Esophagus muscularis mucosa (tissue), 4 donors: ENCODE measurements at regions not wholly inside any gene's neighbourhood (a gene's known extent, or its start where the extent isn't known, plus 50 kb on each side); places are given as distances from the start of the nearest gene placed in this dataset.

Experiments used
- DNase-seq: peaks from one replicate; pipeline ENCODE4 v3.0.0-alpha.2; 2017; ENCODE audit errors: extremely low spot score
- H3K27ac ChIP-seq, 4 donors: fragments of 200-600 bp; sonication (generic); replicated peaks in 1 of 4; 1 replicate in 3 of 4; 2 replicates in 1 of 4; pipeline ENCODE4 v1.5.1; 2016 to 2019; ENCODE audit warnings: mild to moderate bottlenecking in 1 of 4
- H3K27me3 ChIP-seq, 4 donors: fragments of 200-600 bp; sonication (generic); one replicate each; pipeline versions ENCODE4 v1.5.1 to v1.6.0; 2016 to 2019
- H3K36me3 ChIP-seq, 4 donors: fragments of 200-600 bp; sonication (generic); one replicate each; pipeline ENCODE4 v1.5.1; 2016 to 2019
- H3K4me1 ChIP-seq, 4 donors: fragments of 200-600 bp; sonication (generic); one replicate each; pipeline ENCODE4 v1.5.1; 2016 to 2019
- H3K4me3 ChIP-seq, 4 donors: fragments of 200-600 bp; sonication (generic); 1 replicate in 2 of 4; 2 replicates in 2 of 4; pipeline ENCODE4 v1.5.1; 2016 to 2019; ENCODE audit warnings: mild to moderate bottlenecking in 4 of 4, moderate library complexity in 1 of 4
- H3K9me3 ChIP-seq, 4 donors: fragments of 200-600 bp; sonication (generic); 1 replicate in 3 of 4; 2 replicates in 1 of 4; pipeline ENCODE4 v1.5.1; 2016 to 2019
- CTCF ChIP-seq, 3 experiments: fragments of 200-600 bp in 2 of 3; fragments of 450-650 bp in 1 of 3; sonication (generic) in 2 of 3; IDR thresholded peaks; one replicate each; pipeline ENCODE4 v1.5.1; 2017 to 2019; ENCODE audit warnings: antibody characterized with exemption in 3 of 3, mild to moderate bottlenecking in 2 of 3, moderate library complexity in 1 of 3
- EP300 ChIP-seq: sonication (generic); formaldehyde crosslinking; IDR thresholded peaks from one replicate; pipeline ENCODE4 v1.6.1; 2017; ENCODE audit warnings: antibody characterized with exemption
- POLR2A ChIP-seq: fragments of 450-650 bp; IDR thresholded peaks from one replicate; pipeline ENCODE4 v1.6.1; 2017; ENCODE audit warnings: antibody characterized with exemption, moderate library complexity, mild to moderate bottlenecking, low read depth
- POLR2AphosphoS5 ChIP-seq, 2 donors: sonication (generic); formaldehyde crosslinking; IDR thresholded peaks; one replicate each; pipeline ENCODE4 v1.6.1; 2017; ENCODE audit warnings: antibody characterized with exemption in 2 of 2
- WGBS: methylation state at CpG from one replicate; pipeline ENCODE4 v1.1.5; 2018; 5-methylcytosine and 5-hydroxymethylcytosine counted together
- intact Hi-C: fragments of 100-400 bp; cut with DNase I; formaldehyde crosslinking; loops from one replicate; pipeline ENCODE4 v1.15.1; 2023

DNA sequence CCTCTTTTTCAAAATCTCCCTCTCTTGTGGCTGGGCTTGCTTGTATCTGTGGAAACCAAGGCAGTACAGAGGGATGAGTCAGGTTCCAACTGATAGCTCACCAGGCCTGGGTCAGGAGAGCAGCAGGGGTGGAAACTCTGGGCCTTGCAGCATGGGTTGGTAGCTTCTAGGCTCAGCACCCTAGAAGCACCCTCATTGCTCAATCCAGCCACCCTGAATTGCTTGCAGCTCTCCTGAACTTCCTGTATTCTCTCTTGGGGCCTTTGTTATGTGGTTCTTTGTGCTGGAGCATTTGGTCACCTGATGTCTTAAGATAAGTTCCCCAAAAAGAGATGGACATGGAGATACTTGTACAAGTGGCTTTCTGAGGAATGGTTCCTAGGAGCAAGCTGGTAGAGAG is 169.4 kb downstream of the IRX5 start:
- no peak overlapping the region for H3K27ac ChIP-seq
- intact Hi-C loops, result no loop called here
- H3K4me1 ChIP-seq, result peaks cover 0 to 8% (median 5%) of the 10 kb centered on the region in 4 donors
- H3K27me3 ChIP-seq, result peaks cover 0 to 17% (median 0%) of the 10 kb centered on the region in 4 donors
- peaks cover 0 to 8% (median 0%) of the 10 kb centered on the region in 4 donors for H3K9me3 ChIP-seq
- no peak for DNase-seq
- H3K4me3 ChIP-seq, result no peak overlapping the region
- TF ChIP-seq POLR2A (no peak), CTCF (IDR thresholded peaks at IDR 0.05) (no peak), POLR2AphosphoS5 (IDR thresholded peaks at IDR 0.05) (no peak), EP300 (no peak)
- H3K36me3 ChIP-seq, result no peaks in the 10 kb centered on the region

GRCh38 chr16:55101026-55101425 is 170.4 kb downstream of the IRX5 start:
- peaks cover 0 to 19% (median 0%) of the 10 kb centered on the region in 4 donors for H3K27me3 ChIP-seq
- intact Hi-C loops, result no loop called here
- DNase-seq, result no peak
- H3K27ac ChIP-seq, result no peak overlapping the region
- H3K9me3 ChIP-seq, result peaks cover 0 to 8% (median 0%) of the 10 kb centered on the region in 4 donors
- H3K4me3 ChIP-seq, result no peak overlapping the region
- 25% methylated on average over 4 of the region's 4 CpGs for WGBS
- TF ChIP-seq CTCF (IDR thresholded peaks at IDR 0.05) (no peak), EP300 (no peak), POLR2AphosphoS5 (IDR thresholded peaks at IDR 0.05) (no peak), POLR2A (no peak)
- no peaks in the 10 kb centered on the region for H3K36me3 ChIP-seq
- H3K4me1 ChIP-seq, result peaks cover 0 to 8% (median 5%) of the 10 kb centered on the region in 4 donors

- Histone ChIP-seq H3K4me1 (peaks cover 0 to 8% (median 5%) of the 10 kb centered on the region in 4 donors), H3K9me3 (peaks cover 0 to 8% (median 0%) of the 10 kb centered on the region in 4 donors), H3K27ac (no peak overlapping the region), H3K27me3 (peaks cover 0 to 25% (median 0%) of the 10 kb centered on the region in 4 donors), H3K4me3 (no peak overlapping the region), H3K36me3 (no peaks in the 10 kb centered on the region)
- intact Hi-C loops, result no loop called here
- TF ChIP-seq POLR2AphosphoS5 (IDR thresholded peaks at IDR 0.05), result no peak
- no peak for TF ChIP-seq POLR2A
- TF ChIP-seq EP300, result no peak
- TF ChIP-seq CTCF (IDR thresholded peaks at IDR 0.05), result no peak
- DNase-seq, result no peak
- 81% methylated on average over 1 of the region's 1 CpG for WGBS
Observed at GRCh38 chr16:55102077-55102476, 171.4 kb downstream of the IRX5 start.

GRCh38 chr16:55102531-55102930 is 171.9 kb downstream of the IRX5 start:
- no peak overlapping the region for H3K27ac ChIP-seq
- WGBS, result 58% methylated on average over 4 of the region's 4 CpGs
- no peak for TF ChIP-seq CTCF (IDR thresholded peaks at IDR 0.05)
- no peak for TF ChIP-seq POLR2A
- no peak for TF ChIP-seq EP300
- TF ChIP-seq POLR2AphosphoS5 (IDR thresholded peaks at IDR 0.05), result no peak
- no peak for DNase-seq
- peaks cover 0 to 8% (median 0%) of the 10 kb centered on the region in 4 donors for H3K9me3 ChIP-seq
- intact Hi-C loops, result no loop called here
- no peaks in the 10 kb centered on the region for H3K36me3 ChIP-seq
- peaks cover 0 to 8% (median 5%) of the 10 kb centered on the region in 4 donors for H3K4me1 ChIP-seq
- H3K4me3 ChIP-seq, result no peak overlapping the region
- H3K27me3 ChIP-seq, result peaks cover 0 to 25% (median 0%) of the 10 kb centered on the region in 4 donors

- no peak for TF ChIP-seq EP300
- no peak for TF ChIP-seq POLR2AphosphoS5 (IDR thresholded peaks at IDR 0.05)
- TF ChIP-seq POLR2A, result no peak
- no peak for TF ChIP-seq CTCF (IDR thresholded peaks at IDR 0.05)
- no peaks in the 10 kb centered on the region for H3K36me3 ChIP-seq
- H3K9me3 ChIP-seq, result no peaks in the 10 kb centered on the region
- intact Hi-C loops, result no loop called here
- H3K27me3 ChIP-seq, result peaks cover 0 to 12% (median 0%) of the 10 kb centered on the region in 4 donors
- 93% methylated on average over 3 of the region's 3 CpGs for WGBS
- no peaks in the 10 kb centered on the region for H3K4me1 ChIP-seq
- no peak for DNase-seq
- H3K4me3 ChIP-seq, result no peak overlapping the region
- no peak overlapping the region for H3K27ac ChIP-seq
Observed at GRCh38 chr16:55107851-55108250, 177.2 kb downstream of the IRX5 start.
